ENCODE measurements at regions not wholly inside any gene's neighbourhood (a gene's known extent, or its start where the extent isn't known, plus 50 kb on each side); places are given as distances from the start of the nearest gene placed in this dataset.
A peak's percentile ranks its signal among the peaks of the same experiment; 100 is the strongest.

DNA sequence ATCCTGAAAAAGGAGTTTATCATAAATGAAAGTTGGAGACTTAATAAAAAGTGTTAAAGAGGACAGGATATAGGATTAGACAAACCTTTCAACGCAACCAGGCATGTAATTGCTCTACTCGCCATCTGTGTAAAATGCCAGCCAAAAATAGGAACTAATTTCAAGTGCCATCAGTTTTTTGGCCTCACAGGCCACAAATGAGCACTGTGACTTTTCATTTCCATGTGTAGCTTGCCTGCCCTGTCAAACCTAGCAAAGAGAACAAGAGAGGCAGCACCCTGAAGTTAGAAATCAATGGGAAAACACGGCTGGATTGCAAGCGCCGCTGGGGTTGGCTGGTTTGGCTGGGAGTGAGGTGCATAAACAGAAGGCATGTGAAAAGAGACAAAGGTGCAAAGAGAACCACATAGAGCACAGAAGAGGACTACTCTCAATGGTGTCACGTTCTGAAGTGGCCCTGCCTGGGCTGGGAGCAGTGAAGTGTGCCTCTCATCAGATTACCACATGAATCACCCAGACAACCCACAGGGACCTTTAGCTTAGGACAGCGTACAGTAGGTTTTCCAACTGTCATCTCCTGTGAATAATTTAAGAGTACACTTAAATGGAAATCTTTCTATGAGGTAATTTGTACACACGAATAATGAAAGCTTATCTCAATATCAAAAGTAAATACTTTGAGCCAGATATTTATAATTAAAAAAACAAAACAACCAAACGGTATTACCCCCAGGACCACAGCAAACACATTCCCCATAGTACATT is 78.0 kb upstream of the NHSL1 start:
- no peak for TF ChIP-seq CTCF (IDR thresholded peaks at IDR 0.05)
- DNase-seq (ENCODE audit: low spot score), result no peak
- no peak for ATAC-seq (ENCODE audit: low FRiP score)

DNA sequence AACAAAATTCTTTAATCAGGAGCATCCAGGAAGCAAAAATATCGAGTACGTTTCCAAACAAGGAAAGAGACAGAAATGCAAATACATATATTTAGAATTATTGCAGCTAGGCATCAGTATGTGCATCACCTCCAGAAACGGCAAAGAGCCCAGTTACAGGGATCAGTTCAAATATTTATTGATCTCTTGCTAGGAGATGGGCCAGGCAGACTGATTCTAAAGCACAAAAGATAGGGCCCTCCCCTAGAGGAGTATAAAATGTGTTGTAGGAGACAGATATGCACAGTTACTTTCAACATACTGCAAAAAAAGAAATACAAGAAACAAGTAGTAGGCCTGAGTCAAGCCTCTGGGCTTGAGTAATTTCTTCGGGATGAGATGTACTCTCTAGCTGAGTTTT is 80.7 kb upstream of the NHSL1 start:
- no peak for TF ChIP-seq CTCF (IDR thresholded peaks at IDR 0.05)
- DNase-seq (ENCODE audit: low spot score) (no peak), ATAC-seq (ENCODE audit: low FRiP score) (no peak)

GRCh38 chr6:138580801-138581200 is 81.5 kb upstream of the NHSL1 start:
- ATAC-seq (ENCODE audit: low FRiP score) (no peak), DNase-seq (ENCODE audit: low spot score) (no peak)
- TF ChIP-seq CTCF (IDR thresholded peaks at IDR 0.05), result no peak

DNA sequence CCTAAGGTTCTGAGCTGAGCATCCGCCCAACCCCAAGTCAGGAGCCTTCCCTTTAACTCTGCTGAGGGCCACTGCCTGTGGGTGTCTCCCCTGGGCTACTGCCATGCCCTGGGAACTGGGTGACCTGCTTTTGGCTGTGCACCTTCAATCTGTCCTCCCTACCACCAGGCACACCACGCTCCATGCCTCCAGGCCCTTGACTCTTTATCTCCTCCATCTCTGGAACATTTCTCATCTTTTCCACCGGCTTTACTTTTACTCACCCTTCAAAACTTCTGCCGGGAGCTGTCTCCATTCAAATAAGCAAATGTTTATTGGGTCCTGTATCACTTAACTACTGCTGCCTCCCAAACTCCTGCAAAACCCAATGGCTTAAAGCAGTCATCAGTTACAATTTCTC is 83.3 kb upstream of the NHSL1 start:
- no peak for ATAC-seq (ENCODE audit: low FRiP score)
- no peak for TF ChIP-seq CTCF (IDR thresholded peaks at IDR 0.05)
- DNase-seq (ENCODE audit: low spot score), result no peak

DNA sequence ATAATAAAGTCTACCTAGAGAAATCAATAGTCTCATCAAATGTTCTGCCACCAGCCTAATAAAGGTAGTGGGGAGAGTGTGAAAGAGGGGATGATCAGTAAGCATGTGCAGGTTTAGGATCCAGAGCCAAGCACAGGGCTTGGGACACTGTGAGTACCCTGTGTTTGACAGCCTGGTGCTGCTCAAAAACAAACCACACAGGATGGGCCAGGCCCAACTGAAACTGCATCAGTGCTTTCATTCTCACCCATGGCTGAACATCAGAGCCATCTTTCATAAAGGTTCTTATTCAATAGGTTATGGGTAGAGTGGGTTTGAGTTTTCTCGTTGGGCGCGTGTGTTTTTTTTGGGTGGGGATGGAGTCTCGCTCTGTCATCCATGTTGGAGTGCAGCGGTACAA is 87.3 kb upstream of the NHSL1 start:
- no peak for DNase-seq (ENCODE audit: low spot score)
- TF ChIP-seq CTCF (IDR thresholded peaks at IDR 0.05), result no peak
- no peak for ATAC-seq (ENCODE audit: low FRiP score)

GRCh38 chr6:138588805-138589434 is 89.6 kb upstream of the NHSL1 start:
- TF ChIP-seq CTCF (IDR thresholded peaks at IDR 0.05), result peak in 2 of 3 donors; percentile 84 to 91
- DNase-seq (ENCODE audit: low spot score), result no peak
- ATAC-seq (ENCODE audit: low FRiP score), result peak; percentile 54
